Smooth muscle cell (in vitro differentiated cells): ENCODE measurements at regions not wholly inside any gene's neighbourhood (a gene's known extent, or its start where the extent isn't known, plus 50 kb on each side); places are given as distances from the start of the nearest gene placed in this dataset.

ENCODE experiments used
- DNase-seq: peaks from one replicate; lab custom pipeline; 2025; ENCODE audit not compliant: unreplicated experiment; lab: John Stamatoyannopoulos, UW
- H2AFZ ChIP-seq: fragments of 200-600 bp; sonication (generic); 2 replicates; pipeline ENCODE4 v1.6.0; 2016; ENCODE audit warnings: antibody characterized with exemption, low read depth, mild to moderate bottlenecking
- H3F3A ChIP-seq: fragments of 200-600 bp; sonication (generic); 2 replicates; pipeline ENCODE4 v1.6.0; 2017; ENCODE audit warnings: antibody characterized with exemption, low read depth
- H3K27ac ChIP-seq: fragments of 200-600 bp; sonication (generic); 2 replicates; pipeline ENCODE4 v1.5.1; 2016; ENCODE audit warnings: low read depth, mild to moderate bottlenecking
- H3K27me3 ChIP-seq: fragments of 200-600 bp; sonication (generic); 2 replicates; pipeline ENCODE4 v1.6.1; 2016; ENCODE audit warnings: low read depth, mild to moderate bottlenecking
- H3K36me3 ChIP-seq: fragments of 200-600 bp; sonication (generic); 2 replicates; pipeline ENCODE4 v1.5.1; 2016; ENCODE audit warnings: low read depth
- H3K4me1 ChIP-seq: fragments of 200-600 bp; sonication (generic); 2 replicates; pipeline ENCODE4 v1.5.1; 2016; ENCODE audit warnings: low read depth
- H3K4me2 ChIP-seq: fragments of 200-600 bp; sonication (generic); 2 replicates; pipeline ENCODE4 v1.6.0; 2016; ENCODE audit warnings: mild to moderate bottlenecking
- H3K4me3 ChIP-seq: fragments of 200-600 bp; sonication (generic); 2 replicates; pipeline ENCODE4 v1.5.1; 2016; ENCODE audit warnings: mild to moderate bottlenecking
- H3K79me2 ChIP-seq: fragments of 200-600 bp; sonication (generic); 2 replicates; pipeline ENCODE4 v1.6.0; 2016; ENCODE audit warnings: low read depth, mild to moderate bottlenecking
- H3K9ac ChIP-seq: fragments of 200-600 bp; sonication (generic); 2 replicates; pipeline ENCODE4 v1.6.0; 2016; ENCODE audit warnings: low read depth
- H3K9me3 ChIP-seq: fragments of 200-600 bp; sonication (generic); replicated peaks from 2 replicates; pipeline ENCODE4 v1.5.1; 2016; ENCODE audit warnings: low read depth
- H4K20me1 ChIP-seq: fragments of 200-600 bp; sonication (generic); 2 replicates; pipeline ENCODE4 v1.6.0; 2016; ENCODE audit warnings: low read depth
- CTCF ChIP-seq: fragments of 200-600 bp; sonication (generic); IDR thresholded peaks from 2 replicates; pipeline ENCODE4 v1.5.1; 2017; ENCODE audit warnings: borderline replicate concordance, mild to moderate bottlenecking, antibody characterized with exemption; ENCODE audit not compliant: insufficient read depth, poor library complexity, severe bottlenecking
- WGBS: methylation state at CpG from one replicate; pipeline ENCODE4 v1.1.7; 2016; ENCODE audit warnings: low lambda C conversion rate; 5-methylcytosine and 5-hydroxymethylcytosine counted together

- Histone ChIP-seq H3K9me3 (no peaks in the 10 kb centered on the region), H3K4me1 (peaks cover 13% of the 10 kb centered on the region), H3K4me2 (no peak overlapping the region), H4K20me1 (no peaks in the 10 kb centered on the region), H2AFZ (no peak overlapping the region), H3K27ac (no peak overlapping the region), H3K36me3 (no peaks in the 10 kb centered on the region), H3F3A (no peaks in the 10 kb centered on the region), H3K79me2 (no peaks in the 10 kb centered on the region), H3K27me3 (peaks cover 34% of the 10 kb centered on the region), H3K4me3 (no peak overlapping the region), H3K9ac (no peak overlapping the region)
- DNase-seq, result no peak
- WGBS, result 95% methylated on average over 10 of the region's 10 CpGs
- no peak for TF ChIP-seq CTCF
These were observed 293.3 kb downstream of the MAF start for GRCh38 chr16:79307214-79307613.

- 94% methylated on average over 10 of the region's 10 CpGs for WGBS
- H3F3A ChIP-seq, result no peaks in the 10 kb centered on the region
These were observed 295.5 kb downstream of the MAF start for GRCh38 chr16:79305074-79305473.

GRCh38 chr16:79303959-79304387 is 296.6 kb downstream of the MAF start:
- Histone ChIP-seq H3K79me2 (no peaks in the 10 kb centered on the region), H3K4me1 (peaks cover 15% of the 10 kb centered on the region), H3K36me3 (no peaks in the 10 kb centered on the region), H3K4me2 (no peak overlapping the region), H4K20me1 (no peaks in the 10 kb centered on the region), H3K4me3 (no peak overlapping the region), H2AFZ (no peak overlapping the region), H3K27ac (no peak overlapping the region), H3F3A (no peaks in the 10 kb centered on the region), H3K27me3 (peaks cover 24% of the 10 kb centered on the region), H3K9me3 (no peaks in the 10 kb centered on the region), H3K9ac (no peak overlapping the region)
- TF ChIP-seq CTCF, result no peak
- no peak for DNase-seq
- 85% methylated on average over 8 of the region's 8 CpGs for WGBS

More at GRCh38 chr16:79305074-79305473, 295.5 kb downstream of the MAF start:
- Histone ChIP-seq H3K79me2 (no peaks in the 10 kb centered on the region), H3K27ac (no peak overlapping the region), H3K4me2 (no peak overlapping the region), H3K4me1 (peaks cover 10% of the 10 kb centered on the region), H2AFZ (no peak overlapping the region), H3K9ac (no peak overlapping the region), H3K36me3 (no peaks in the 10 kb centered on the region), H3K27me3 (peaks cover 24% of the 10 kb centered on the region), H4K20me1 (no peaks in the 10 kb centered on the region), H3K9me3 (no peaks in the 10 kb centered on the region), H3K4me3 (no peak overlapping the region)
- TF ChIP-seq CTCF, result no peak
- no peak for DNase-seq

- H3K4me3 ChIP-seq, result no peak overlapping the region
- no peak overlapping the region for H3K27ac ChIP-seq
- H4K20me1 ChIP-seq, result no peaks in the 10 kb centered on the region
- H3K79me2 ChIP-seq, result no peaks in the 10 kb centered on the region
- H3K4me2 ChIP-seq, result no peak overlapping the region
- no peaks in the 10 kb centered on the region for H3F3A ChIP-seq
- no peak for DNase-seq
- H3K36me3 ChIP-seq, result no peaks in the 10 kb centered on the region
- H2AFZ ChIP-seq, result no peak overlapping the region
- TF ChIP-seq CTCF, result no peak
- no peak overlapping the region for H3K9ac ChIP-seq
- H3K27me3 ChIP-seq, result peaks cover 24% of the 10 kb centered on the region
- no peaks in the 10 kb centered on the region for H3K9me3 ChIP-seq
- 86% methylated on average over 3 of the region's 3 CpGs for WGBS
- peaks cover 23% of the 10 kb centered on the region for H3K4me1 ChIP-seq
These were observed 297.3 kb downstream of the MAF start for GRCh38 chr16:79303206-79303605.
